NCI-H1092 (cell line): ENCODE measurements at regions not wholly inside any gene's neighbourhood (a gene's known extent, or its start where the extent isn't known, plus 50 kb on each side); places are given as distances from the start of the nearest gene placed in this dataset.
"Not testable (repeated sequence)": the region's sequence is repeated elsewhere in the genome, so short reads cannot be mapped to it uniquely, and the experiment has no call there.

ENCODE experiments used
- DNase-seq: peaks from one replicate; lab custom pipeline; 2025; lab: John Stamatoyannopoulos, UW

GRCh38 chr2:4139316-4139715, 435.9 kb downstream of the DCDC2C start:
- DNase-seq: no peak

GRCh38 chr2:4139731-4140130, 436.4 kb downstream of the DCDC2C start:
- DNase-seq: no peak

GRCh38 chr2:4140281-4140970, 437.1 kb downstream of the DCDC2C start:
- DNase-seq: no peak

GRCh38 chr2:4144731-4145130, 441.4 kb downstream of the DCDC2C start:
- DNase-seq: no peak

- no peak for DNase-seq
Measured at GRCh38 chr2:4151521-4151920, 448.1 kb downstream of the DCDC2C start.

GRCh38 chr2:4152051-4152450, 448.7 kb downstream of the DCDC2C start:
- no peak for DNase-seq

GRCh38 chr2:4168834-4169233, 465.5 kb downstream of the DCDC2C start:
- DNase-seq: no peak

- no peak for DNase-seq
Measured at GRCh38 chr2:4174796-4175195, 471.4 kb downstream of the DCDC2C start.

GRCh38 chr2:4175343-4175742, 472.0 kb downstream of the DCDC2C start:
- no peak for DNase-seq

- no peak for DNase-seq
Measured at GRCh38 chr2:4180631-4181030, 477.3 kb downstream of the DCDC2C start.

- DNase-seq: no peak
Measured at GRCh38 chr2:4181062-4181461, 477.7 kb downstream of the DCDC2C start.

- no peak for DNase-seq
Measured at GRCh38 chr2:4188561-4188960, 485.2 kb downstream of the DCDC2C start.

- no peak for DNase-seq
Measured at GRCh38 chr2:4190548-4190947, 487.2 kb downstream of the DCDC2C start.

GRCh38 chr2:4192119-4192518, 488.7 kb downstream of the DCDC2C start:
- no peak for DNase-seq

GRCh38 chr2:4214444-4215205, 511.2 kb downstream of the DCDC2C start:
- no peak for DNase-seq

GRCh38 chr2:4217737-4218136, 514.4 kb downstream of the DCDC2C start:
- DNase-seq: no peak

- DNase-seq: peak; percentile 26
Measured at GRCh38 chr2:4219101-4219500, 515.7 kb downstream of the DCDC2C start.

- DNase-seq: no peak
Measured at GRCh38 chr2:4219571-4219970, 516.2 kb downstream of the DCDC2C start.

- no peak for DNase-seq
Measured at GRCh38 chr2:4221434-4221833, 518.1 kb downstream of the DCDC2C start.

GRCh38 chr2:4221845-4222244, 518.5 kb downstream of the DCDC2C start:
- no peak for DNase-seq

GRCh38 chr2:4244422-4244821, 541.0 kb downstream of the DCDC2C start:
- not testable (repeated sequence) for DNase-seq

- no peak for DNase-seq
Measured at GRCh38 chr2:4246364-4247131, 543.2 kb downstream of the DCDC2C start.

- DNase-seq: no peak
Measured at GRCh38 chr2:4247791-4248190, 544.4 kb downstream of the DCDC2C start.
